ENCODE measurements at regions not wholly inside any gene's neighbourhood (a gene's known extent, or its start where the extent isn't known, plus 50 kb on each side); places are given as distances from the start of the nearest gene placed in this dataset.

DNA sequence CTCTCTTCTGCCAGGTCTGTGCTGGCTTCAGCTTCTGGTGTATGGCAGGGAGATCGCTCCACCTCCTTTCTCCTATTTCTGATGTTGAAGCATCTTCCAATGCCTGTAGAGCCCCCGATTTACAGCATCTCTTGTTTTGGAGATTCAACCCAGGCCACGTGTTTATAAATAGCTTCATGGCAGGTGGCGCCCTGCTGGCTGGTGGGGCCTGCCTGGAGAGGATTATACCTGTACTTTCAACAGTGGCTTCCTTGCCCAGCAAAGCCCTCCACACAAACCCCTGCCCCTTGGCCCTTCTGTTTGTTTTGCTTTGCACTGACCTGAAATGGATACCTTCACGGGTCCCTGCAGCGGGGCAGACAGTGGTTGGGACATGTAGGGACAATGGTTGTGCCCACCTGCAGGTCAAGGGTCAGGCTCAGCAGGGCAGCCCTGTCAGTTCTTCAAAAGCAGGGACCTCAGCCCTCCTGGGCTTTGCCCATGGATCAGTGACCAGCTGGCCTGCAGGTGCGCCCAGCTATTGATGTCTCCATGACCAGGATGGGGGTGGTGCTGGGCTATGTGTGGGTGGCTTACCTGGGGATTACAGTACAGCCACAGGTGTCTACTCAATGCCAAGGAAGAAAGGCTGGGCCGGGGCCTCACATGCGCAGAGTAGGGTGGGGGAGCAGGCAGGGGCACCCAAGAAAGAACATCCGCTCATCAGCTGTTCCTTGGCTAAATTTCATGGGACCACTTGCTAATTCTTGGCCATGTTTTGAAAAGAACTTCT lies 112.7 kb upstream of the PRR23C start:
- TF ChIP-seq, protein P1, sequence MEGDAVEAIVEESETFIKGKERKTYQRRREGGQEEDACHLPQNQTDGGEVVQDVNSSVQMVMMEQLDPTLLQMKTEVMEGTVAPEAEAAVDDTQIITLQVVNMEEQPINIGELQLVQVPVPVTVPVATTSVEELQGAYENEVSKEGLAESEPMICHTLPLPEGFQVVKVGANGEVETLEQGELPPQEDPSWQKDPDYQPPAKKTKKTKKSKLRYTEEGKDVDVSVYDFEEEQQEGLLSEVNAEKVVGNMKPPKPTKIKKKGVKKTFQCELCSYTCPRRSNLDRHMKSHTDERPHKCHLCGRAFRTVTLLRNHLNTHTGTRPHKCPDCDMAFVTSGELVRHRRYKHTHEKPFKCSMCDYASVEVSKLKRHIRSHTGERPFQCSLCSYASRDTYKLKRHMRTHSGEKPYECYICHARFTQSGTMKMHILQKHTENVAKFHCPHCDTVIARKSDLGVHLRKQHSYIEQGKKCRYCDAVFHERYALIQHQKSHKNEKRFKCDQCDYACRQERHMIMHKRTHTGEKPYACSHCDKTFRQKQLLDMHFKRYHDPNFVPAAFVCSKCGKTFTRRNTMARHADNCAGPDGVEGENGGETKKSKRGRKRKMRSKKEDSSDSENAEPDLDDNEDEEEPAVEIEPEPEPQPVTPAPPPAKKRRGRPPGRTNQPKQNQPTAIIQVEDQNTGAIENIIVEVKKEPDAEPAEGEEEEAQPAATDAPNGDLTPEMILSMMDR (IDR thresholded peaks at IDR 0.05), result no peak
- TF ChIP-seq EZH2 (IDR thresholded peaks at IDR 0.05), result no peak

All from neural progenitor cell (in vitro differentiated cells).